H1 (cell line): ENCODE measurements at regions not wholly inside any gene's neighbourhood (a gene's known extent, or its start where the extent isn't known, plus 50 kb on each side); places are given as distances from the start of the nearest gene placed in this dataset.

ENCODE experiments used
- USF2 ChIP-seq: IDR thresholded peaks from 2 replicates; pipeline ENCODE4 v1.6.1; 2011; ENCODE audit warnings: low read length, improper control_type of control experiment

GRCh38 chr3:59136081-59136480, 86.3 kb upstream of the CFAP20DC start (continued):
- TF ChIP-seq USF2 = no peak
